Testis (tissue), 2 donors: ENCODE measurements at regions not wholly inside any gene's neighbourhood (a gene's known extent, or its start where the extent isn't known, plus 50 kb on each side); places are given as distances from the start of the nearest gene placed in this dataset.
A peak's percentile ranks its signal among the peaks of the same experiment; 100 is the strongest.

Experiments used
- DNase-seq: peaks from one replicate; pipeline ENCODE4 v3.0.0-alpha.2; 2019
- H3K27ac ChIP-seq, 2 donors: fragments of 200-600 bp; sonication (generic); one replicate each; pipeline ENCODE4 v1.5.1; 2019
- H3K27me3 ChIP-seq: fragments of 200-600 bp; sonication (generic); one replicate; pipeline ENCODE4 v1.5.1; 2019
- H3K36me3 ChIP-seq: fragments of 200-600 bp; sonication (generic); one replicate; pipeline ENCODE4 v1.5.1; 2017; ENCODE audit warnings: low read depth; ENCODE audit errors: missing control alignments
- H3K4me1 ChIP-seq: fragments of 200-600 bp; sonication (generic); one replicate; pipeline ENCODE4 v1.5.1; 2019
- H3K4me3 ChIP-seq, 2 donors: fragments of 200-600 bp; sonication (generic); one replicate each; pipeline ENCODE4 v1.5.1; 2017 to 2019
- H3K9me3 ChIP-seq: fragments of 200-600 bp; sonication (generic); one replicate; pipeline ENCODE4 v1.5.1; 2017
- POLR2A ChIP-seq: fragments of 450-650 bp; IDR thresholded peaks from one replicate; pipeline ENCODE4 v1.6.1; 2017; ENCODE audit warnings: antibody characterized with exemption, mild to moderate bottlenecking, moderate library complexity
- WGBS, 2 donors: methylation state at CpG; one replicate each; pipeline ENCODE4 v1.1.5; 2018; 5-methylcytosine and 5-hydroxymethylcytosine counted together
- intact Hi-C: fragments of 100-400 bp; cut with DNase I; formaldehyde crosslinking; loops from one replicate; pipeline ENCODE4 v1.15.1; 2023; ENCODE audit warnings: low total_unique reads
- TF ChIP-seq, protein P1 (sequence below), 3 experiments: fragments of 450-650 bp in 2 of 3; fragments of 200-600 bp in 1 of 3; sonication (generic) in 1 of 3; IDR thresholded peaks; one replicate each; pipeline ENCODE4 v1.5.1; 2016 to 2019; ENCODE audit warnings: antibody characterized with exemption in 3 of 3, mild to moderate bottlenecking in 2 of 3, moderate library complexity in 1 of 3

DNA sequence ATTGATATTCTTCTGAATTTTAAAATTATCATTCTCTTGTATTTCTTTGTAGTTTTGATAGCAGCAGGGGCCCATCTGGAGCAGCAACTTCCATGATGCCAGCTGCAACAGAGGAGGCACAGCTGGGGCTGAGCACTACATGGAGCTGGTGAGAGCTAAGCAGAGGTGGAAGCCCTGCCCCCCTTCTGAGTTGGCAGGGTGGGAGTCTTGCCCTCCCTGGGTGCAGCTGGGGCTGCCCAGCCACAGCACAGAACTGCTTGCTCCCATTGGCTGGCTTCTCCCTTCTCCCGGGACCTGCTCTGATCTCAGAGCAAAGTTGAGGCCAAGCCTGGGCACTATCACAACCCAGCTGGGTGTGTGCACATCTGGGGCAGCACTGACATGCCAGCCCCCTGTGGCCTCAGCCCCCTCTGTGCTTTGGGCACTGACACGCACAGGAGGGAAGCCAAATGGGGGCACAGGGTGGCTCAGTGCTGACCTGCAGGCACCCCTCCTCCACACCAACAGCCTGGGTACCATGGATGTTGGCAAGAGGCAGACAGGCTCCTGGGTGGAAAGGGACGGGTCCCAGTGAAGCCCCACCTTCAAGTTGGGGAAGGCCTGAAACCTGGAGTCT is 69.1 kb upstream of the EYA4 start:
- intact Hi-C loops = no loop called here
- Histone ChIP-seq H3K27ac (no peak overlapping the region), H3K36me3 (no peaks in the 10 kb centered on the region), H3K27me3 (no peaks in the 10 kb centered on the region), H3K4me3 (no peak overlapping the region), H3K9me3 (no peaks in the 10 kb centered on the region), H3K4me1 (no peaks in the 10 kb centered on the region)
- 95 to 100% methylated on average over 1 to 3 of the region's 3 CpGs for WGBS, 2 donors
- TF ChIP-seq, protein P1, sequence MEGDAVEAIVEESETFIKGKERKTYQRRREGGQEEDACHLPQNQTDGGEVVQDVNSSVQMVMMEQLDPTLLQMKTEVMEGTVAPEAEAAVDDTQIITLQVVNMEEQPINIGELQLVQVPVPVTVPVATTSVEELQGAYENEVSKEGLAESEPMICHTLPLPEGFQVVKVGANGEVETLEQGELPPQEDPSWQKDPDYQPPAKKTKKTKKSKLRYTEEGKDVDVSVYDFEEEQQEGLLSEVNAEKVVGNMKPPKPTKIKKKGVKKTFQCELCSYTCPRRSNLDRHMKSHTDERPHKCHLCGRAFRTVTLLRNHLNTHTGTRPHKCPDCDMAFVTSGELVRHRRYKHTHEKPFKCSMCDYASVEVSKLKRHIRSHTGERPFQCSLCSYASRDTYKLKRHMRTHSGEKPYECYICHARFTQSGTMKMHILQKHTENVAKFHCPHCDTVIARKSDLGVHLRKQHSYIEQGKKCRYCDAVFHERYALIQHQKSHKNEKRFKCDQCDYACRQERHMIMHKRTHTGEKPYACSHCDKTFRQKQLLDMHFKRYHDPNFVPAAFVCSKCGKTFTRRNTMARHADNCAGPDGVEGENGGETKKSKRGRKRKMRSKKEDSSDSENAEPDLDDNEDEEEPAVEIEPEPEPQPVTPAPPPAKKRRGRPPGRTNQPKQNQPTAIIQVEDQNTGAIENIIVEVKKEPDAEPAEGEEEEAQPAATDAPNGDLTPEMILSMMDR (IDR thresholded peaks at IDR 0.05) = no peak
- TF ChIP-seq POLR2A = no peak
- no peak for DNase-seq

DNA sequence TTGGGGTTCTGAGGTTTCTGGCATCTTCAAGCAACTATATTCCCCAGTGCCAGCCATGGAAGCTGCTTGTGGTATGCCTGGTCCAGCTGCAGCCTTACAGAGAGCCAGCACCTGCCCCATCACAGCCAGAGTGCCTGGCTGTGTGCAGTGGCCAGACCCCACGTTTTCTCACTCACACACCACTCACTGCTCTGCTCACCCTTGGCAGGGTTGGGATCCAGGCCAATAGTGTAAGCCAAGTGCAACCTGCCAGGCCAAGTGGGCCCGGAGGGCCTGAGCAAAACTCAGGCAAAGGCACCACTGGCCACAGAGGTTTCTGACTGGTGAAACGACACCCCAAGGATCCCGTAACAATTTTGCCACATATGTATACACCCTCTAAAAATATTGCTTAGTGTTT is 67.9 kb upstream of the EYA4 start:
- no peak overlapping the region for H3K4me3 ChIP-seq
- no peak for TF ChIP-seq POLR2A
- TF ChIP-seq, protein P1 (IDR thresholded peaks at IDR 0.05) = no peak
- H3K36me3 ChIP-seq = no peaks in the 10 kb centered on the region
- no peak overlapping the region for H3K27ac ChIP-seq
- H3K9me3 ChIP-seq = no peaks in the 10 kb centered on the region
- H3K27me3 ChIP-seq = no peaks in the 10 kb centered on the region
- DNase-seq = no peak
- WGBS, 2 donors = 86 to 92% methylated on average over 3 to 4 of the region's 4 CpGs
- no peaks in the 10 kb centered on the region for H3K4me1 ChIP-seq
- intact Hi-C loops = no loop called here

DNA sequence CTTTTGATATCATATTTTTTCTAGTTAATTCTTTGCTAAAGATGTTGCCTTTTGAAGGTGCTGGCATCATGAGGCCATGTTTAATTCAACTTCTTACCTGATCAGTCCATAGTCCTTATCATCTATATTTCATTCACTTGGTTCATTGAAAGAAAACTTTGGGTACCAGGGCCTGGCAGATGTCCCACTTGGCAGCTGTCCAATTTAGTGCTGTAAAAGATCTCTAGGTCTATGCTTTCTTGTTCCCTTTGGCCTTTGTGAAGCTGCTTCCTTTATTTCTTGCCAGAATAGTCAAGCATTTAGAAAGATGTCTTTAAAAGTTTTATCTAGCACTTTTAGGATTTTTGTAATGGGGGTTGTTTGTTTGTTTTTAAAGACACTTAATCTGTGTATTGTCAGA is 61.7 kb upstream of the EYA4 start:
- no peak for DNase-seq
- no peaks in the 10 kb centered on the region for H3K27me3 ChIP-seq
- no peak overlapping the region for H3K4me3 ChIP-seq
- H3K9me3 ChIP-seq = no peaks in the 10 kb centered on the region
- no peak overlapping the region for H3K27ac ChIP-seq
- no peak for TF ChIP-seq POLR2A
- TF ChIP-seq, protein P1 (IDR thresholded peaks at IDR 0.05) = no peak
- H3K36me3 ChIP-seq = no peaks in the 10 kb centered on the region
- intact Hi-C loops = no loop called here
- no peaks in the 10 kb centered on the region for H3K4me1 ChIP-seq

DNA sequence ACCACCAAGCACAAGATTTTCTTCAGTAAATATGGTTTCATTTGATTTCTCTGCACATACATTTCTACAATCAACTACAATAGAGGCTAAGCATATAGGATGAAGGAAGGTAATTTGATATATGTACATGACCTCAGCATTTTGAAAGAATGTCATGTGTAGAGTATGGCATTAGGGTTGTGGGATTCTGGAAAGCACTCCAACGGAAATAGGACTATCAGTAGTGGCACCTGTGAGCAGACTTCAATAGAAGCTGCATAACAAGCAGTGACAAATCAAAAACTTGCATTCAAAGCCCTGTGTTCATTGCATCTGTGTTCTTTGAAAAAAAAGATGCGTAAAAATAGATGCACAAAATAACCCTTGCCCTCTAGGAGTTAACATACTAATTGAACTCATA is 57.5 kb upstream of the EYA4 start:
- no peaks in the 10 kb centered on the region for H3K36me3 ChIP-seq
- TF ChIP-seq, protein P1 (IDR thresholded peaks at IDR 0.05) = no peak
- TF ChIP-seq POLR2A = no peak
- no peaks in the 10 kb centered on the region for H3K4me1 ChIP-seq
- intact Hi-C loops = no loop called here
- 83 to 97% methylated on average over 2 of the region's 2 CpGs for WGBS, 2 donors
- no peak overlapping the region for H3K4me3 ChIP-seq
- DNase-seq = no peak
- no peak overlapping the region for H3K27ac ChIP-seq
- no peaks in the 10 kb centered on the region for H3K27me3 ChIP-seq
- no peaks in the 10 kb centered on the region for H3K9me3 ChIP-seq

DNA sequence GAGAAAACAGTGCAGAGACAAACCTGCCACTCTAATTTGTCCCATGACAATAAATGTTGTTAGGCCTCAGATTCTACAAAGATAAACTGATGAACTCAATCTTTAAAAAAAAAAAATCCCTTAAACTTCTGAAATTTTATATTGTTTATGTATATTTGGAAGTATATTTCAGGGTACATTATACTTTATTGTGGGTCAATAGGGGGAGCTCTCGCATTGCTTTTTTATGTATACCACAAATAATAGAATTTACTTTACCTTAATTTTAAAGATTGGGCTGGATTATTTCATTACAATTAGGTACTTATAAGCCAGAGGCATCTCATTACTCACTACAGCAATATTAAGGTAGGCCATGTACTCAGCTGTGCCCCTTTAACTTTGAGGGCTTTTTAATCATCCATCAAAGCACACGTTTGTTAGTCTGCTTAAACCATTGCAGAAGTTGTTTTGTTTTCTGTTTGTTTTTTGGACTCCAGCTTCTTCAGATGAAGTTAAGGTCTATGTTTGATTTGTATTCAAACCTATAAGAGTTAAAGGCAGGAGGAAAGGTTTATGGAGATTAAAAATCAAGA is 56.3 kb upstream of the EYA4 start:
- Histone ChIP-seq H3K27ac (no peak overlapping the region), H3K27me3 (no peaks in the 10 kb centered on the region), H3K4me3 (no peak overlapping the region), H3K36me3 (no peaks in the 10 kb centered on the region), H3K4me1 (no peaks in the 10 kb centered on the region), H3K9me3 (no peaks in the 10 kb centered on the region)
- no peak for DNase-seq
- TF ChIP-seq POLR2A = no peak
- TF ChIP-seq, protein P1 (IDR thresholded peaks at IDR 0.05) = peak in 1 of 3 experiments; percentile 55
- intact Hi-C loops = no loop called here
- WGBS, 2 donors = 42 to 47% methylated on average over 2 of the region's 2 CpGs
